Prostate gland (tissue), 1 donor: ENCODE measurements at regions not wholly inside any gene's neighbourhood (a gene's known extent, or its start where the extent isn't known, plus 50 kb on each side); places are given as distances from the start of the nearest gene placed in this dataset.

Experiments
- POLR2A ChIP-seq: fragments of 450-650 bp; IDR thresholded peaks from one replicate; pipeline ENCODE4 v1.6.1; 2016; ENCODE audit warnings: antibody characterized with exemption, mild to moderate bottlenecking
- POLR2AphosphoS5 ChIP-seq: sonication (generic); formaldehyde crosslinking; IDR thresholded peaks from one replicate; pipeline ENCODE4 v1.6.1; 2017; ENCODE audit warnings: antibody characterized with exemption

- TF ChIP-seq POLR2A = no peak
- no peak for TF ChIP-seq POLR2AphosphoS5
Measured at GRCh38 chr3:64440498-64440897, 215.2 kb upstream of the PRICKLE2 start.
